ENCODE measurements at regions not wholly inside any gene's neighbourhood (a gene's known extent, or its start where the extent isn't known, plus 50 kb on each side); places are given as distances from the start of the nearest gene placed in this dataset.

DNA sequence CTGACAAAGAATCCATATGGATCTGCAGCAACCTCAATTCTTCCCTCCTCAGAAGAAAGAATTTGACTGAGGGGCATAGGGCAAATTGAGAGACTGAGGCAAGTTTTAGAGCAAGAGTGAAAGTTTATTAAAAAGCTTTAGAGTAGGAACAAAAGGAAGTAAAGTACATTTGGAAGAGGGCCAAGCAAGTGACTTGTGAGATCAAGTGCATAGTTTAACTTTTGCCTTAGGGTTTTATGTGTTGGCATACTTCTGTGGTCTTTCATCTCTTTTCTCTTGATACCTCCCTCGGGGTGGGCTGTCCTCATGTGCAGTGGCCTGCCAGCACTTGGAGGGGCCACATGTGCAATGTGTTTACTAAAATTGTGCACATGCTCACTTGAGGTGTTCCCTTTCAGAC is 98.0 kb upstream of the MAGEB16 start (continued):
- TF ChIP-seq, protein P1, sequence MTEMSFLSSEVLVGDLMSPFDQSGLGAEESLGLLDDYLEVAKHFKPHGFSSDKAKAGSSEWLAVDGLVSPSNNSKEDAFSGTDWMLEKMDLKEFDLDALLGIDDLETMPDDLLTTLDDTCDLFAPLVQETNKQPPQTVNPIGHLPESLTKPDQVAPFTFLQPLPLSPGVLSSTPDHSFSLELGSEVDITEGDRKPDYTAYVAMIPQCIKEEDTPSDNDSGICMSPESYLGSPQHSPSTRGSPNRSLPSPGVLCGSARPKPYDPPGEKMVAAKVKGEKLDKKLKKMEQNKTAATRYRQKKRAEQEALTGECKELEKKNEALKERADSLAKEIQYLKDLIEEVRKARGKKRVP (CRISPR knock-in tag; IDR thresholded peaks at IDR 0.05) = no peak

DNA sequence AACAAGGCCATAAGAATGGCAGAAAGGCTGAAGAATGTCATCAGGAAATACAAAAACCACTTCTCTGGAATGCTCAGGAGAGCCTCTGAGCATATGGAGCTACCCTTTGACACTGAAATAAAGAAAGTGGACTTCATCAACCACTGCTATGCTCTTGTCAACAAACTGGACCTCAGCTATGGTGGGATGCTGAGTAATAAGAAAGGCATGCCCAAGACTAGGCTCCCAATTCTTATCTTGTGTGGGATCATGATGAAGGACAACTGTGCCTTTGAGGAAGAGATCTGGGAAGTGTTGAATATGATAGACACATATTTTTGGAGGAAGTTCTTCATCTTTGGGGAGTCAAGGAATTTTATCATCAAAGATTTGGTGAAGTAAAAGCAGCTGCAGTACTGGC is 86.9 kb upstream of the MAGEB16 start:
- ATAC-seq (no peak), DNase-seq (ENCODE audit: low spot score) (no peak), FAIRE-seq (no peak)
- ChIA-PET POLR2A (no interaction called here), CTCF (ENCODE audit: low intra/inter-chr PET ratio, low total read pairs) (no interaction called here)
- Histone ChIP-seq H3K27ac (ENCODE audit: extremely low read length, insufficient read depth, low read length) (no peak overlapping the region), H3K4me1 (ENCODE audit: insufficient read depth, low read length) (no peaks in the 10 kb centered on the region), H2AFZ (ENCODE audit: low read length) (no peak overlapping the region), H4K20me1 (ENCODE audit: insufficient read depth, low read length) (no peaks in the 10 kb centered on the region), H3K36me3 (replicated peaks in 1 of 2; ENCODE audit: control insufficient read depth in 1 of 2, insufficient read depth in 2 of 2, low read length in 2 of 2) (no peaks in the 10 kb centered on the region), H3K9ac (ENCODE audit: insufficient read depth, low read depth, low read length) (no peak overlapping the region), H3K27me3 (ENCODE audit: control insufficient read depth in 1 of 2, insufficient read depth in 2 of 2, low read length in 2 of 2) (no peaks in the 10 kb centered on the region), H3K4me2 (ENCODE audit: low read depth, low read length) (no peak overlapping the region), H3K79me2 (ENCODE audit: insufficient read depth, low read length) (no peaks in the 10 kb centered on the region), H3K9me3 (ENCODE audit: low read length) (no peaks in the 10 kb centered on the region; the same call in 1 of the 2 replicates), H3K4me3 (replicated peaks in 1 of 3; ENCODE audit: insufficient read depth in 1 of 3, low read depth in 2 of 3, low read length in 3 of 3) (no peak overlapping the region)
- intact Hi-C loops (cut with micrococcal nuclease; ENCODE audit: unreplicated experiment) (no loop called here), in situ Hi-C loops (cut with HindIII; ENCODE audit: extremely low pct_ligation_motif_present, low pct_unique_long_range_greater_than_20kb) (no loop called here)
- TF ChIP-seq, protein P2, sequence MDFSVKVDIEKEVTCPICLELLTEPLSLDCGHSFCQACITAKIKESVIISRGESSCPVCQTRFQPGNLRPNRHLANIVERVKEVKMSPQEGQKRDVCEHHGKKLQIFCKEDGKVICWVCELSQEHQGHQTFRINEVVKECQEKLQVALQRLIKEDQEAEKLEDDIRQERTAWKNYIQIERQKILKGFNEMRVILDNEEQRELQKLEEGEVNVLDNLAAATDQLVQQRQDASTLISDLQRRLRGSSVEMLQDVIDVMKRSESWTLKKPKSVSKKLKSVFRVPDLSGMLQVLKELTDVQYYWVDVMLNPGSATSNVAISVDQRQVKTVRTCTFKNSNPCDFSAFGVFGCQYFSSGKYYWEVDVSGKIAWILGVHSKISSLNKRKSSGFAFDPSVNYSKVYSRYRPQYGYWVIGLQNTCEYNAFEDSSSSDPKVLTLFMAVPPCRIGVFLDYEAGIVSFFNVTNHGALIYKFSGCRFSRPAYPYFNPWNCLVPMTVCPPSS (IDR thresholded peaks at IDR 0.05) = no peak
- TF ChIP-seq RXRA (CRISPR knock-in tag; IDR thresholded peaks at IDR 0.05) (no peak), KDM5B (CRISPR knock-in tag; IDR thresholded peaks at IDR 0.05; ENCODE audit: borderline replicate concordance) (no peak), HNRNPK (IDR thresholded peaks at IDR 0.05; ENCODE audit: low read depth, low read length, poor library complexity, severe bottlenecking) (no peak), ZNF143 (CRISPR knock-in tag; IDR thresholded peaks at IDR 0.05) (no peak), ZNF335 (CRISPR knock-in tag; IDR thresholded peaks at IDR 0.05) (no peak), ZNF747 (CRISPR knock-in tag; IDR thresholded peaks at IDR 0.05; ENCODE audit: borderline replicate concordance) (no peak)
- TF ChIP-seq, protein P3, sequence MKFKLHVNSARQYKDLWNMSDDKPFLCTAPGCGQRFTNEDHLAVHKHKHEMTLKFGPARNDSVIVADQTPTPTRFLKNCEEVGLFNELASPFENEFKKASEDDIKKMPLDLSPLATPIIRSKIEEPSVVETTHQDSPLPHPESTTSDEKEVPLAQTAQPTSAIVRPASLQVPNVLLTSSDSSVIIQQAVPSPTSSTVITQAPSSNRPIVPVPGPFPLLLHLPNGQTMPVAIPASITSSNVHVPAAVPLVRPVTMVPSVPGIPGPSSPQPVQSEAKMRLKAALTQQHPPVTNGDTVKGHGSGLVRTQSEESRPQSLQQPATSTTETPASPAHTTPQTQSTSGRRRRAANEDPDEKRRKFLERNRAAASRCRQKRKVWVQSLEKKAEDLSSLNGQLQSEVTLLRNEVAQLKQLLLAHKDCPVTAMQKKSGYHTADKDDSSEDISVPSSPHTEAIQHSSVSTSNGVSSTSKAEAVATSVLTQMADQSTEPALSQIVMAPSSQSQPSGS (CRISPR knock-in tag; IDR thresholded peaks at IDR 0.05) = no peak
- TF ChIP-seq, protein P4, sequence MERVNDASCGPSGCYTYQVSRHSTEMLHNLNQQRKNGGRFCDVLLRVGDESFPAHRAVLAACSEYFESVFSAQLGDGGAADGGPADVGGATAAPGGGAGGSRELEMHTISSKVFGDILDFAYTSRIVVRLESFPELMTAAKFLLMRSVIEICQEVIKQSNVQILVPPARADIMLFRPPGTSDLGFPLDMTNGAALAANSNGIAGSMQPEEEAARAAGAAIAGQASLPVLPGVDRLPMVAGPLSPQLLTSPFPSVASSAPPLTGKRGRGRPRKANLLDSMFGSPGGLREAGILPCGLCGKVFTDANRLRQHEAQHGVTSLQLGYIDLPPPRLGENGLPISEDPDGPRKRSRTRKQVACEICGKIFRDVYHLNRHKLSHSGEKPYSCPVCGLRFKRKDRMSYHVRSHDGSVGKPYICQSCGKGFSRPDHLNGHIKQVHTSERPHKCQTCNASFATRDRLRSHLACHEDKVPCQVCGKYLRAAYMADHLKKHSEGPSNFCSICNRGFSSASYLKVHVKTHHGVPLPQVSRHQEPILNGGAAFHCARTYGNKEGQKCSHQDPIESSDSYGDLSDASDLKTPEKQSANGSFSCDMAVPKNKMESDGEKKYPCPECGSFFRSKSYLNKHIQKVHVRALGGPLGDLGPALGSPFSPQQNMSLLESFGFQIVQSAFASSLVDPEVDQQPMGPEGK (CRISPR knock-in tag; IDR thresholded peaks at IDR 0.05) = no peak
- BruUV-seq (replicated peaks) = no TSS peak

Measured in HepG2 (cell line).